WTC11 (cell line): ENCODE measurements at regions not wholly inside any gene's neighbourhood (a gene's known extent, or its start where the extent isn't known, plus 50 kb on each side); places are given as distances from the start of the nearest gene placed in this dataset.
A peak's percentile ranks its signal among the peaks of the same experiment; 100 is the strongest.

Experiments
- ETV6 ChIP-seq: sonication (generic); formaldehyde crosslinking; IDR thresholded peaks from 2 replicates; pipeline ENCODE4 v1.8.1; 2022; ENCODE audit warnings: mild to moderate bottlenecking, missing genetic modification reagents
- GABPB1 ChIP-seq: sonication (generic); formaldehyde crosslinking; IDR thresholded peaks from 2 replicates; pipeline ENCODE4 v1.8.1; 2023; ENCODE audit warnings: mild to moderate bottlenecking, missing genetic modification reagents
- IRF1 ChIP-seq: sonication (generic); formaldehyde crosslinking; IDR thresholded peaks from 2 replicates; pipeline ENCODE4 v1.8.0; 2023; ENCODE audit warnings: missing genetic modification reagents
- IRF2 ChIP-seq: sonication (generic); formaldehyde crosslinking; IDR thresholded peaks from 2 replicates; pipeline ENCODE4 v1.8.0; 2022; ENCODE audit warnings: low read depth, missing genetic modification reagents, borderline replicate concordance
- MXD4 ChIP-seq: fragments of 250-450 bp; sonication (Bioruptor Pico); IDR thresholded peaks from 2 replicates; pipeline ENCODE4 v1.8.0; 2021; ENCODE audit warnings: mild to moderate bottlenecking, moderate library complexity, borderline replicate concordance
- NR2C2 ChIP-seq: sonication (generic); formaldehyde crosslinking; IDR thresholded peaks from 2 replicates; pipeline ENCODE4 v1.8.0; 2022; ENCODE audit warnings: mild to moderate bottlenecking, missing genetic modification reagents
- NR3C1 ChIP-seq: sonication (generic); formaldehyde crosslinking; conservative IDR thresholded peaks from 2 replicates; pipeline ENCODE4 v1.8.1; 2023; ENCODE audit warnings: low read depth, mild to moderate bottlenecking, missing genetic modification reagents
- PRDM15 ChIP-seq: sonication (generic); formaldehyde crosslinking; IDR thresholded peaks from 2 replicates; pipeline ENCODE4 v1.8.0; 2022; ENCODE audit warnings: missing genetic modification reagents
- SMAD4 ChIP-seq: sonication (generic); formaldehyde crosslinking; IDR thresholded peaks from 2 replicates; pipeline ENCODE4 v1.8.0; 2022; ENCODE audit warnings: mild to moderate bottlenecking, missing genetic modification reagents
- ZNF263 ChIP-seq: sonication (generic); formaldehyde crosslinking; IDR thresholded peaks from 2 replicates; pipeline ENCODE4 v1.8.1; 2022; ENCODE audit warnings: low read depth, mild to moderate bottlenecking, moderate library complexity, missing genetic modification reagents
- ZNF396 ChIP-seq: fragments of 250-450 bp; sonication (Bioruptor Pico); IDR thresholded peaks from 2 replicates; pipeline ENCODE4 v1.8.0; 2021; ENCODE audit warnings: mild to moderate bottlenecking, moderate library complexity, borderline replicate concordance
- ZNF416 ChIP-seq: fragments of 250-450 bp; sonication (Bioruptor Pico); IDR thresholded peaks from 2 replicates; pipeline ENCODE4 v1.9.0; 2021; ENCODE audit warnings: mild to moderate bottlenecking, inconsistent platforms
- ZNF532 ChIP-seq: fragments of 250-450 bp; sonication (Bioruptor Pico); IDR thresholded peaks from 2 replicates; pipeline ENCODE4 v1.9.0; 2021; ENCODE audit warnings: mild to moderate bottlenecking, borderline replicate concordance
- TF ChIP-seq, protein P1 (sequence below): fragments of 250-450 bp; sonication (Bioruptor Pico); conservative IDR thresholded peaks from 2 replicates; pipeline ENCODE4 v1.9.0; 2021; ENCODE audit warnings: mild to moderate bottlenecking
- TF ChIP-seq, protein P2 (sequence below): fragments of 250-450 bp; sonication (Bioruptor Pico); IDR thresholded peaks from 2 replicates; pipeline ENCODE4 v1.8.0; 2021; ENCODE audit warnings: mild to moderate bottlenecking
- TF ChIP-seq, protein P3 (sequence below): sonication (generic); formaldehyde crosslinking; IDR thresholded peaks from 2 replicates; pipeline ENCODE4 v1.8.1; 2023; ENCODE audit warnings: mild to moderate bottlenecking, missing genetic modification reagents, borderline replicate concordance
- TF ChIP-seq, protein P4 (sequence below): sonication (generic); formaldehyde crosslinking; IDR thresholded peaks from 2 replicates; pipeline ENCODE4 v1.8.1; 2023; ENCODE audit warnings: mild to moderate bottlenecking, moderate library complexity, missing genetic modification reagents

DNA sequence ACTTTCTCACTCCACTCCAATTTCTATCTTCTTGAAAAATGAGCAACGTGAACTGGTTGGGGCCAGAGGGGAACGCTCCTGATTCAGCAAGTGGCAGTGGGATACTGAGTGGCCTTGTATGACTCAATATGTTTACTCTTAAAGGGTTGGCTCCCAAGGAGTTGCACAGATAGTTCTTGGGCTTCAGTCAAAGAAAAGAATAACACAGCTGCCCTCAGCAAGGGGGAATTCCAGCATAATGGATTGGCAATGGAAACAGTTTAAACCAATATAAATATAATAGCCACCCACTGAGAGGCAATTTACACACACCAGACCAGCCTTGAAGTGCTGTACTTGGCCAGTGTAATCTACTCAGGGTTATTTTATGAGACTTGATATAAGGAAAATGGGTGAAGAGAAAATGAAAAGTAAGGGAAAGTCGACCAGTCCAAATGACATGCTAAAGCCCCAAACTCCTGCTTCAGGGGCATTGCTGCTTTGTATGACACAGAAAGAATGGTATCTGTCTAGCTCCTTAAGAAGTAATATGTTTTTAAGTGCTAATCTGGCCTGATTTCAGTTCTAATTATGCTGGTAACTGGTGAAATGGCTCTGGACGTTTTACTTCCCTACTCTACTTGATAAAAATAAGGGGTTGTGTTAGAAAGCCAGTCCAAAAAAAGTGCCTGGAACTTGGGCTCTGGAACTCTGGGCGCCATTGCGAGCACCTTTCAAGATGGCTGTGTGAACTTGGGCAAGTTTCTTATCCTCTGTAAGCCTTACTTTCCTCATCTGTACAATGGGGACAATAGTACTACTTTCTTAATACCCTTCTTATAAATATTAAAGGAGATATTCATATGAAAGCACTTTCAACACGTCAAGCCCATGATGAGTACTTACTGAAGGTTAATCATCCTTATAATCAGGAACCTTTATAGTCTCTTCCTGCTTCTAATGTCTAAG lies 712.9 kb upstream of the MAP3K7 start (continued):
- TF ChIP-seq NR2C2 (CRISPR knock-in tag) (no peak), ZNF263 (CRISPR knock-in tag) (no peak), IRF1 (CRISPR knock-in tag) (no peak), MXD4 (CRISPR knock-in tag) (no peak), ZNF532 (CRISPR knock-in tag) (peak; percentile 72; the same call in 1 of the 2 replicates), ETV6 (CRISPR knock-in tag) (0 out of 2 replicates have a peak, but pooled peaks have one; percentile 38), ZNF396 (no peak), NR3C1 (CRISPR knock-in tag) (no peak), PRDM15 (CRISPR knock-in tag) (no peak), SMAD4 (no peak), IRF2 (CRISPR knock-in tag) (no peak), ZNF416 (CRISPR knock-in tag) (peak; percentile 68; the same call in 1 of the 2 replicates), GABPB1 (CRISPR knock-in tag) (no peak)
- TF ChIP-seq, protein P1, sequence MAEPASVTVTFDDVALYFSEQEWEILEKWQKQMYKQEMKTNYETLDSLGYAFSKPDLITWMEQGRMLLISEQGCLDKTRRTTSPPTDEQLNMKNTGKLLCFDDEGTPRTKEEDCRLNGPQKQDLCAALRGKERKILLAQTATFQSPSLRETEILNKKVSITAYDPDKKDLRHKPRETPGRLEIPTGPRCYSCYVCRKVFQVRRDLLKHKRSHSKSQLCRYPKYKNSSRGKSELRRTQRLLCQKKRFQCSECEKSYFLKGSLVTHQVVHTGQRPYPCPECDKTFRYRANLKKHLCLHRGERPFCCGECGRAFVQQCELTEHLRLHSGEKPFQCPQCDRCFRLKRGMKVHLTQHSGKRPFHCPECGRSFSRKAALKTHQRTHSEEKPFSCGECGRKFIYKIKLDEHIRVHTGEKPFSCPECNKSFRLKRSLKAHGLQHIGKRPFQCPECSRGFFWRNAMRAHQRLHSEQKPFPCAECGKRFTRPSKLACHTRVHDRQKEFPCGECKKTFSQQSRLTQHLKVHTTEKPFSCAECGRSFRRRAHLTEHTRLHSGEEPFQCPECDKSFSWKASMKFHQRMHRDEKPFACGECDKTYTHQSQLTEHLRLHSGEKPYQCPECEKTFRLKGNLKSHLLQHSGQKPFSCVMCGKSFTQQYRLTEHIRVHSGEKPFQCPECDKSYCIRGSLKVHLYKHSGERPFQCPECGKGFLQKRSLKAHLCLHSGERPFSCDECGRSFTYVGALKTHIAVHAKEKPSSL (CRISPR knock-in tag), result peak; percentile 86
- TF ChIP-seq, protein P2, sequence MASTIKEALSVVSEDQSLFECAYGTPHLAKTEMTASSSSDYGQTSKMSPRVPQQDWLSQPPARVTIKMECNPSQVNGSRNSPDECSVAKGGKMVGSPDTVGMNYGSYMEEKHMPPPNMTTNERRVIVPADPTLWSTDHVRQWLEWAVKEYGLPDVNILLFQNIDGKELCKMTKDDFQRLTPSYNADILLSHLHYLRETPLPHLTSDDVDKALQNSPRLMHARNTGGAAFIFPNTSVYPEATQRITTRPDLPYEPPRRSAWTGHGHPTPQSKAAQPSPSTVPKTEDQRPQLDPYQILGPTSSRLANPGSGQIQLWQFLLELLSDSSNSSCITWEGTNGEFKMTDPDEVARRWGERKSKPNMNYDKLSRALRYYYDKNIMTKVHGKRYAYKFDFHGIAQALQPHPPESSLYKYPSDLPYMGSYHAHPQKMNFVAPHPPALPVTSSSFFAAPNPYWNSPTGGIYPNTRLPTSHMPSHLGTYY (CRISPR knock-in tag), result no peak
- TF ChIP-seq, protein P3, sequence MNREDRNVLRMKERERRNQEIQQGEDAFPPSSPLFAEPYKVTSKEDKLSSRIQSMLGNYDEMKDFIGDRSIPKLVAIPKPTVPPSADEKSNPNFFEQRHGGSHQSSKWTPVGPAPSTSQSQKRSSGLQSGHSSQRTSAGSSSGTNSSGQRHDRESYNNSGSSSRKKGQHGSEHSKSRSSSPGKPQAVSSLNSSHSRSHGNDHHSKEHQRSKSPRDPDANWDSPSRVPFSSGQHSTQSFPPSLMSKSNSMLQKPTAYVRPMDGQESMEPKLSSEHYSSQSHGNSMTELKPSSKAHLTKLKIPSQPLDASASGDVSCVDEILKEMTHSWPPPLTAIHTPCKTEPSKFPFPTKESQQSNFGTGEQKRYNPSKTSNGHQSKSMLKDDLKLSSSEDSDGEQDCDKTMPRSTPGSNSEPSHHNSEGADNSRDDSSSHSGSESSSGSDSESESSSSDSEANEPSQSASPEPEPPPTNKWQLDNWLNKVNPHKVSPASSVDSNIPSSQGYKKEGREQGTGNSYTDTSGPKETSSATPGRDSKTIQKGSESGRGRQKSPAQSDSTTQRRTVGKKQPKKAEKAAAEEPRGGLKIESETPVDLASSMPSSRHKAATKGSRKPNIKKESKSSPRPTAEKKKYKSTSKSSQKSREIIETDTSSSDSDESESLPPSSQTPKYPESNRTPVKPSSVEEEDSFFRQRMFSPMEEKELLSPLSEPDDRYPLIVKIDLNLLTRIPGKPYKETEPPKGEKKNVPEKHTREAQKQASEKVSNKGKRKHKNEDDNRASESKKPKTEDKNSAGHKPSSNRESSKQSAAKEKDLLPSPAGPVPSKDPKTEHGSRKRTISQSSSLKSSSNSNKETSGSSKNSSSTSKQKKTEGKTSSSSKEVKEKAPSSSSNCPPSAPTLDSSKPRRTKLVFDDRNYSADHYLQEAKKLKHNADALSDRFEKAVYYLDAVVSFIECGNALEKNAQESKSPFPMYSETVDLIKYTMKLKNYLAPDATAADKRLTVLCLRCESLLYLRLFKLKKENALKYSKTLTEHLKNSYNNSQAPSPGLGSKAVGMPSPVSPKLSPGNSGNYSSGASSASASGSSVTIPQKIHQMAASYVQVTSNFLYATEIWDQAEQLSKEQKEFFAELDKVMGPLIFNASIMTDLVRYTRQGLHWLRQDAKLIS (CRISPR knock-in tag), result no peak
- TF ChIP-seq, protein P4, sequence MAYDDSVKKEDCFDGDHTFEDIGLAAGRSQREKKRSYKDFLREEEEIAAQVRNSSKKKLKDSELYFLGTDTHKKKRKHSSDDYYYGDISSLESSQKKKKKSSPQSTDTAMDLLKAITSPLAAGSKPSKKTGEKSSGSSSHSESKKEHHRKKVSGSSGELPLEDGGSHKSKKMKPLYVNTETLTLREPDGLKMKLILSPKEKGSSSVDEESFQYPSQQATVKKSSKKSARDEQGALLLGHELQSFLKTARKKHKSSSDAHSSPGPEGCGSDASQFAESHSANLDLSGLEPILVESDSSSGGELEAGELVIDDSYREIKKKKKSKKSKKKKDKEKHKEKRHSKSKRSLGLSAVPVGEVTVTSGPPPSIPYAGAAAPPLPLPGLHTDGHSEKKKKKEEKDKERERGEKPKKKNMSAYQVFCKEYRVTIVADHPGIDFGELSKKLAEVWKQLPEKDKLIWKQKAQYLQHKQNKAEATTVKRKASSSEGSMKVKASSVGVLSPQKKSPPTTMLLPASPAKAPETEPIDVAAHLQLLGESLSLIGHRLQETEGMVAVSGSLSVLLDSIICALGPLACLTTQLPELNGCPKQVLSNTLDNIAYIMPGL, result no peak
